HEK293T (cell line): ENCODE measurements at regions not wholly inside any gene's neighbourhood (a gene's known extent, or its start where the extent isn't known, plus 50 kb on each side); places are given as distances from the start of the nearest gene placed in this dataset.

Source experiments
- ARNT ChIP-seq: fragments of 450-650 bp; IDR thresholded peaks from 2 replicates; pipeline ENCODE4 v1.6.1; 2017; ENCODE audit warnings: mild to moderate bottlenecking
- BHLHE40 ChIP-seq: fragments of 450-650 bp; IDR thresholded peaks from 2 replicates; pipeline ENCODE4 v1.6.1; 2016; ENCODE audit warnings: mild to moderate bottlenecking, moderate library complexity, borderline replicate concordance
- CTBP1 ChIP-seq: fragments of 450-650 bp; IDR thresholded peaks from 2 replicates; pipeline ENCODE4 v1.6.1; 2016; ENCODE audit warnings: borderline replicate concordance
- ELF4 ChIP-seq: fragments of 450-650 bp; IDR thresholded peaks from 2 replicates; pipeline ENCODE4 v1.6.1; 2017; ENCODE audit warnings: antibody characterized with exemption
- FOXA1 ChIP-seq: fragments of 450-650 bp; IDR thresholded peaks from 2 replicates; pipeline ENCODE4 v1.6.1; 2016; ENCODE audit warnings: mild to moderate bottlenecking
- FOXM1 ChIP-seq: fragments of 450-650 bp; IDR thresholded peaks from 2 replicates; pipeline ENCODE4 v1.6.1; 2017; ENCODE audit warnings: mild to moderate bottlenecking, borderline replicate concordance
- L3MBTL2 ChIP-seq: fragments of 450-650 bp; conservative IDR thresholded peaks from 2 replicates; pipeline ENCODE4 v1.6.1; 2016; ENCODE audit warnings: mild to moderate bottlenecking
- NFRKB ChIP-seq: fragments of 450-650 bp; IDR thresholded peaks from 2 replicates; pipeline ENCODE4 v1.6.1; 2016; ENCODE audit warnings: mild to moderate bottlenecking, moderate library complexity
- PKNOX1 ChIP-seq: fragments of 450-650 bp; IDR thresholded peaks from 2 replicates; pipeline ENCODE4 v1.6.1; 2016
- SP1 ChIP-seq: fragments of 450-650 bp; IDR thresholded peaks from 2 replicates; pipeline ENCODE4 v1.6.1; 2017
- SUZ12 ChIP-seq: fragments of 450-650 bp; IDR thresholded peaks from 2 replicates; pipeline ENCODE4 v1.6.1; 2016; ENCODE audit warnings: mild to moderate bottlenecking
- TARDBP ChIP-seq: fragments of 450-650 bp; IDR thresholded peaks from 2 replicates; pipeline ENCODE4 v1.6.1; 2016

GRCh38 chr6:10033223-10033829 is 381.5 kb downstream of the TFAP2A start:
- no peak for TF ChIP-seq FOXM1
- TF ChIP-seq SUZ12, result no peak
- no peak for TF ChIP-seq TARDBP
- no peak for TF ChIP-seq NFRKB
- TF ChIP-seq L3MBTL2, result no peak
- no peak for TF ChIP-seq BHLHE40
- TF ChIP-seq ARNT, result no peak
- TF ChIP-seq FOXA1, result no peak
- no peak for TF ChIP-seq SP1
- TF ChIP-seq PKNOX1, result no peak
- no peak for TF ChIP-seq ELF4
- no peak for TF ChIP-seq CTBP1
